MM.1S (cell line): ENCODE measurements at regions not wholly inside any gene's neighbourhood (a gene's known extent, or its start where the extent isn't known, plus 50 kb on each side); places are given as distances from the start of the nearest gene placed in this dataset.

Experiments
- DNase-seq: peaks from one replicate; pipeline ENCODE4 v3.0.0-alpha.2; 2015
- H2AFZ ChIP-seq: fragments of 300-600 bp; sonication (generic); 2 replicates; pipeline ENCODE4 v1.6.0; 2016; ENCODE audit warnings: antibody characterized with exemption, low read length
- H3F3A ChIP-seq: fragments of 300-600 bp; sonication (generic); 2 replicates; pipeline ENCODE4 v1.6.1; 2016; ENCODE audit warnings: mild to moderate bottlenecking, antibody characterized with exemption, low read length, moderate library complexity, mixed read lengths; ENCODE audit not compliant: insufficient read depth
- H3K27ac ChIP-seq: fragments of 300-600 bp; sonication (generic); 2 replicates; pipeline ENCODE4 v1.5.1; 2016; ENCODE audit warnings: mild to moderate bottlenecking, low read length
- H3K27me3 ChIP-seq: fragments of 300-600 bp; sonication (generic); replicated peaks from 2 replicates; pipeline ENCODE4 v1.6.0; 2016; ENCODE audit warnings: low read length; ENCODE audit not compliant: insufficient read depth
- H3K36me3 ChIP-seq: fragments of 300-600 bp; sonication (generic); replicated peaks from 2 replicates; pipeline ENCODE4 v1.6.1; 2016; ENCODE audit warnings: mild to moderate bottlenecking, low read length, mixed read lengths; ENCODE audit not compliant: insufficient read depth
- H3K4me1 ChIP-seq: fragments of 300-600 bp; sonication (generic); 2 replicates; pipeline ENCODE4 v1.6.1; 2016; ENCODE audit warnings: low read length, mixed read lengths
- H3K4me2 ChIP-seq: fragments of 300-600 bp; sonication (generic); 2 replicates; pipeline ENCODE4 v1.6.0; 2016; ENCODE audit warnings: low read depth, low read length
- H3K4me3 ChIP-seq: fragments of 300-600 bp; sonication (generic); 2 replicates; pipeline ENCODE4 v1.5.1; 2016; ENCODE audit warnings: low read length, mixed read lengths
- H3K79me2 ChIP-seq: fragments of 300-600 bp; sonication (generic); 2 replicates; pipeline ENCODE4 v1.6.1; 2016; ENCODE audit warnings: mixed run types, low read length, mixed read lengths
- H3K9ac ChIP-seq: fragments of 300-600 bp; sonication (generic); 2 replicates; pipeline ENCODE4 v1.6.1; 2016; ENCODE audit warnings: low read length, mixed read lengths
- H3K9me2 ChIP-seq: fragments of 300-600 bp; sonication (generic); replicated peaks from 2 replicates; pipeline ENCODE4 v1.6.1; 2016; ENCODE audit warnings: mild to moderate bottlenecking, low read length, mixed read lengths; ENCODE audit not compliant: insufficient read depth
- H3K9me3 ChIP-seq: fragments of 300-600 bp; sonication (generic); replicated peaks from 2 replicates; pipeline ENCODE4 v1.6.1; 2016; ENCODE audit warnings: mild to moderate bottlenecking, low read length, mixed read lengths; ENCODE audit not compliant: insufficient read depth
- H4K20me1 ChIP-seq: fragments of 300-600 bp; sonication (generic); 2 replicates; pipeline ENCODE4 v1.6.1; 2016; ENCODE audit warnings: mild to moderate bottlenecking, low read length, moderate library complexity, mixed read lengths; ENCODE audit not compliant: insufficient read depth
- EZH2 ChIP-seq: fragments of 300-600 bp; sonication (generic); optimal IDR thresholded peaks from 2 replicates; pipeline ENCODE3; 2017; ENCODE audit warnings: low read depth, mild to moderate bottlenecking, antibody characterized with exemption, low read length, mixed read lengths
- EZH2phosphoT487 ChIP-seq: fragments of 300-600 bp; sonication (generic); IDR thresholded peaks from 2 replicates; pipeline ENCODE4 v1.6.1; 2018; ENCODE audit warnings: antibody characterized with exemption, low read length
- TF ChIP-seq, protein P1 (sequence below): fragments of 300-600 bp; sonication (generic); IDR thresholded peaks from 2 replicates; pipeline ENCODE4 v1.5.1; 2016; ENCODE audit warnings: antibody characterized with exemption, low read length, mixed read lengths

- Histone ChIP-seq H3K4me1 (no peaks in the 10 kb centered on the region), H3K9me3 (no peaks in the 10 kb centered on the region), H3K27ac (no peak overlapping the region), H3K9ac (no peak overlapping the region), H3K79me2 (no peaks in the 10 kb centered on the region), H2AFZ (no peak overlapping the region), H3F3A (no peaks in the 10 kb centered on the region), H4K20me1 (no peaks in the 10 kb centered on the region), H3K4me2 (no peak overlapping the region), H3K36me3 (no peaks in the 10 kb centered on the region), H3K4me3 (no peak overlapping the region), H3K27me3 (no peaks in the 10 kb centered on the region), H3K9me2 (no peaks in the 10 kb centered on the region)
- DNase-seq: no peak
- no peak for TF ChIP-seq EZH2
These were observed 146.4 kb downstream of the YIPF5 start for GRCh38 chr5:144024090-144024489.

DNA sequence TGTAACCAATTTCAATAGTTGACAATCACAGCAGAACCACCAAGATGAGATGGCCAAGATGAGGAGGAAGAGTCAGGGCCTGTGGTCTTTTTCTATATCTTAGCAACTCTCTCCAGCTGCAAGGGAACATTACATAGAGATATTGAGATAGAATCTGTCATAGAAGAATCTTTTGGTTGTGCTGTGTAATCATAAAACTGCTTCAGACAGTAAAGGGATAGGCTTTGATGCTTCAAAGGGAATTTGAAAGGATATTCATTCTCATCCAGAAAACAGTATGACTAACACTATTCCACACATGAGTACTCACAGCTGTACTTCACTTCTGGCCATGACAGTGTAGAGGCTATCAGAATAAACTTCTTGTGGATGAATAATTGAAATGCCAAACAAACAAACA lies 145.9 kb downstream of the YIPF5 start:
- Histone ChIP-seq H3K9me3 (no peaks in the 10 kb centered on the region), H3K4me1 (no peaks in the 10 kb centered on the region), H3K36me3 (no peaks in the 10 kb centered on the region), H3K27me3 (no peaks in the 10 kb centered on the region), H3K4me2 (no peak overlapping the region), H3K4me3 (no peak overlapping the region), H4K20me1 (no peaks in the 10 kb centered on the region), H3K79me2 (no peaks in the 10 kb centered on the region), H2AFZ (no peak overlapping the region), H3F3A (no peaks in the 10 kb centered on the region), H3K27ac (no peak overlapping the region), H3K9ac (no peak overlapping the region), H3K9me2 (no peaks in the 10 kb centered on the region)
- no peak for DNase-seq
- TF ChIP-seq EZH2 (no peak), EZH2phosphoT487 (no peak)
- TF ChIP-seq, protein P1, sequence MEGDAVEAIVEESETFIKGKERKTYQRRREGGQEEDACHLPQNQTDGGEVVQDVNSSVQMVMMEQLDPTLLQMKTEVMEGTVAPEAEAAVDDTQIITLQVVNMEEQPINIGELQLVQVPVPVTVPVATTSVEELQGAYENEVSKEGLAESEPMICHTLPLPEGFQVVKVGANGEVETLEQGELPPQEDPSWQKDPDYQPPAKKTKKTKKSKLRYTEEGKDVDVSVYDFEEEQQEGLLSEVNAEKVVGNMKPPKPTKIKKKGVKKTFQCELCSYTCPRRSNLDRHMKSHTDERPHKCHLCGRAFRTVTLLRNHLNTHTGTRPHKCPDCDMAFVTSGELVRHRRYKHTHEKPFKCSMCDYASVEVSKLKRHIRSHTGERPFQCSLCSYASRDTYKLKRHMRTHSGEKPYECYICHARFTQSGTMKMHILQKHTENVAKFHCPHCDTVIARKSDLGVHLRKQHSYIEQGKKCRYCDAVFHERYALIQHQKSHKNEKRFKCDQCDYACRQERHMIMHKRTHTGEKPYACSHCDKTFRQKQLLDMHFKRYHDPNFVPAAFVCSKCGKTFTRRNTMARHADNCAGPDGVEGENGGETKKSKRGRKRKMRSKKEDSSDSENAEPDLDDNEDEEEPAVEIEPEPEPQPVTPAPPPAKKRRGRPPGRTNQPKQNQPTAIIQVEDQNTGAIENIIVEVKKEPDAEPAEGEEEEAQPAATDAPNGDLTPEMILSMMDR: no peak

GRCh38 chr5:144026286-144026685 lies 144.2 kb downstream of the YIPF5 start:
- H2AFZ ChIP-seq: no peak overlapping the region
- H3K4me3 ChIP-seq: no peak overlapping the region
- no peaks in the 10 kb centered on the region for H3K4me1 ChIP-seq
- H3F3A ChIP-seq: no peaks in the 10 kb centered on the region
- H3K27me3 ChIP-seq: no peaks in the 10 kb centered on the region
- no peak overlapping the region for H3K9ac ChIP-seq
- no peak overlapping the region for H3K27ac ChIP-seq
- no peaks in the 10 kb centered on the region for H3K36me3 ChIP-seq
- H3K9me3 ChIP-seq: no peaks in the 10 kb centered on the region
- no peak for DNase-seq
- no peak overlapping the region for H3K4me2 ChIP-seq
- no peaks in the 10 kb centered on the region for H4K20me1 ChIP-seq
- no peak for TF ChIP-seq EZH2
- TF ChIP-seq EZH2phosphoT487: no peak
- TF ChIP-seq, protein P1: no peak
- no peaks in the 10 kb centered on the region for H3K79me2 ChIP-seq
- H3K9me2 ChIP-seq: no peaks in the 10 kb centered on the region

- no peak for TF ChIP-seq EZH2
- TF ChIP-seq, protein P1: no peak
- no peak for TF ChIP-seq EZH2phosphoT487
- no peak overlapping the region for H3K4me3 ChIP-seq
These were observed 142.4 kb downstream of the YIPF5 start for GRCh38 chr5:144028058-144028457.

More at GRCh38 chr5:144028058-144028457, 142.4 kb downstream of the YIPF5 start:
- Histone ChIP-seq H3K4me1 (no peaks in the 10 kb centered on the region), H3K27ac (no peak overlapping the region), H2AFZ (no peak overlapping the region), H3K9me3 (no peaks in the 10 kb centered on the region), H3K9me2 (no peaks in the 10 kb centered on the region), H3K79me2 (no peaks in the 10 kb centered on the region), H3K9ac (no peak overlapping the region), H4K20me1 (no peaks in the 10 kb centered on the region), H3K4me2 (no peak overlapping the region), H3K36me3 (no peaks in the 10 kb centered on the region), H3K27me3 (no peaks in the 10 kb centered on the region), H3F3A (no peaks in the 10 kb centered on the region)
- no peak for DNase-seq
